GM19240 (cell line): ENCODE measurements at regions not wholly inside any gene's neighbourhood (a gene's known extent, or its start where the extent isn't known, plus 50 kb on each side); places are given as distances from the start of the nearest gene placed in this dataset.

ENCODE experiments used
- DNase-seq: peaks from one replicate; pipeline ENCODE4 v3.0.0; 2011; ENCODE audit warnings: low spot score; ENCODE audit not compliant: insufficient read length

- no peak for DNase-seq
Measured at GRCh38 chr5:2174538-2174937, 291.8 kb upstream of the IRX4 start.

- no peak for DNase-seq
Measured at GRCh38 chr5:2173151-2173834, 290.6 kb upstream of the IRX4 start.

GRCh38 chr5:2172471-2172870 is 289.7 kb upstream of the IRX4 start:
- no peak for DNase-seq

GRCh38 chr5:2170761-2171160 is 288.0 kb upstream of the IRX4 start:
- DNase-seq: no peak

GRCh38 chr5:2169850-2170760 is 287.4 kb upstream of the IRX4 start:
- no peak for DNase-seq

GRCh38 chr5:2169430-2169808 is 286.7 kb upstream of the IRX4 start:
- no peak for DNase-seq

- no peak for DNase-seq
Measured at GRCh38 chr5:2168601-2169429, 286.1 kb upstream of the IRX4 start.

- no peak for DNase-seq
Measured at GRCh38 chr5:2167671-2168070, 284.9 kb upstream of the IRX4 start.

GRCh38 chr5:2166979-2167377 is 284.3 kb upstream of the IRX4 start:
- no peak for DNase-seq

- no peak for DNase-seq
Measured at GRCh38 chr5:2166306-2166978, 283.7 kb upstream of the IRX4 start.

GRCh38 chr5:2165615-2166305 is 283.0 kb upstream of the IRX4 start:
- no peak for DNase-seq

- DNase-seq: no peak
Measured at GRCh38 chr5:2165203-2165602, 282.5 kb upstream of the IRX4 start.

- no peak for DNase-seq
Measured at GRCh38 chr5:2164586-2164985, 281.9 kb upstream of the IRX4 start.

GRCh38 chr5:2163940-2164490 is 281.3 kb upstream of the IRX4 start:
- no peak for DNase-seq

- DNase-seq: no peak
Measured at GRCh38 chr5:2163060-2163856, 280.5 kb upstream of the IRX4 start.

- DNase-seq: no peak
Measured at GRCh38 chr5:2160811-2161210, 278.1 kb upstream of the IRX4 start.

GRCh38 chr5:2158767-2159166 is 276.0 kb upstream of the IRX4 start:
- DNase-seq: no peak

GRCh38 chr5:2158109-2158508 is 275.4 kb upstream of the IRX4 start:
- DNase-seq: no peak

GRCh38 chr5:2157372-2157771 is 274.6 kb upstream of the IRX4 start:
- DNase-seq: no peak
